ENCODE measurements at regions not wholly inside any gene's neighbourhood (a gene's known extent, or its start where the extent isn't known, plus 50 kb on each side); places are given as distances from the start of the nearest gene placed in this dataset.

- no peak for DNase-seq (ENCODE audit: extremely low spot score)
- TF ChIP-seq CTCF (IDR thresholded peaks at IDR 0.05; ENCODE audit: control extremely low read depth, extremely low read depth, low read depth, missing control alignments) = no peak
- POLR2A ChIA-PET = no interaction called here
- CTCF ChIA-PET = no interaction called here
Observed at GRCh38 chr1:195608883-195609282, 999.4 kb downstream of the KCNT2 start.

GRCh38 chr1:195606483-195606882 is 1001.8 kb downstream of the KCNT2 start:
- POLR2A ChIA-PET = no interaction called here
- no peak for DNase-seq (ENCODE audit: extremely low spot score)
- CTCF ChIA-PET = no interaction called here
- TF ChIP-seq CTCF (IDR thresholded peaks at IDR 0.05; ENCODE audit: control extremely low read depth, extremely low read depth, low read depth, missing control alignments) = no peak

GRCh38 chr1:195604287-195604686 is 1004.0 kb downstream of the KCNT2 start:
- CTCF ChIA-PET = no interaction called here
- no peak for TF ChIP-seq CTCF (IDR thresholded peaks at IDR 0.05; ENCODE audit: control extremely low read depth, extremely low read depth, low read depth, missing control alignments)
- no peak for DNase-seq (ENCODE audit: extremely low spot score)
- POLR2A ChIA-PET = no interaction called here

- ChIA-PET POLR2A (no interaction called here), CTCF (no interaction called here)
- no peak for DNase-seq (ENCODE audit: extremely low spot score)
- TF ChIP-seq CTCF (IDR thresholded peaks at IDR 0.05; ENCODE audit: control extremely low read depth, extremely low read depth, low read depth, missing control alignments) = no peak
Observed at GRCh38 chr1:195597891-195598290, 1010.3 kb downstream of the KCNT2 start.

- POLR2A ChIA-PET = no interaction called here
- no peak for DNase-seq (ENCODE audit: extremely low spot score)
- TF ChIP-seq CTCF (IDR thresholded peaks at IDR 0.05; ENCODE audit: control extremely low read depth, extremely low read depth, low read depth, missing control alignments) = no peak
- CTCF ChIA-PET = interaction anchor here (1.2 kb wide), 1 partner anchor 47 kb away, joined by 3 read pairs; no protein-coding TSS in a partner anchor
Observed at GRCh38 chr1:195594773-195595172, 1013.5 kb downstream of the KCNT2 start.

GRCh38 chr1:195594322-195594721 is 1013.9 kb downstream of the KCNT2 start:
- no peak for DNase-seq (ENCODE audit: extremely low spot score)
- CTCF ChIA-PET = interaction anchor here (1.2 kb wide), 1 partner anchor 46 kb away, joined by 3 read pairs; no protein-coding TSS in a partner anchor
- POLR2A ChIA-PET = no interaction called here
- no peak for TF ChIP-seq CTCF (IDR thresholded peaks at IDR 0.05; ENCODE audit: control extremely low read depth, extremely low read depth, low read depth, missing control alignments)

All from GM10248 (cell line).